SU-DHL-6 (cell line): ENCODE measurements at regions not wholly inside any gene's neighbourhood (a gene's known extent, or its start where the extent isn't known, plus 50 kb on each side); places are given as distances from the start of the nearest gene placed in this dataset.
"Not testable (repeated sequence)": the region's sequence is repeated elsewhere in the genome, so short reads cannot be mapped to it uniquely, and the experiment has no call there.

Source experiments
- H2AFZ ChIP-seq: fragments of 200-600 bp; sonication (generic); 2 replicates; pipeline ENCODE4 v1.6.1; 2014; ENCODE audit warnings: low read depth, mild to moderate bottlenecking, moderate library complexity, mixed read lengths, antibody characterized with exemption, low read length; ENCODE audit not compliant: severe bottlenecking
- H3F3A ChIP-seq: fragments of 200-600 bp; shearing (Covaris generic); 2 replicates; pipeline ENCODE4 v1.6.0; 2016; ENCODE audit warnings: antibody characterized with exemption, mild to moderate bottlenecking; ENCODE audit not compliant: insufficient read depth
- H3K27ac ChIP-seq: fragments of 200-600 bp; sonication (generic); 2 replicates; pipeline ENCODE4 v1.5.1; 2016; ENCODE audit warnings: low read depth, mild to moderate bottlenecking, low read length, moderate library complexity, mixed read lengths
- H3K27me3 ChIP-seq: fragments of 200-600 bp; sonication (generic), shearing (Covaris generic); 2 replicates; pipeline ENCODE4 v1.6.0; 2014; ENCODE audit warnings: mild to moderate bottlenecking, low read length
- H3K36me3 ChIP-seq: fragments of 200-600 bp; sonication (generic); 2 replicates; pipeline ENCODE4 v1.6.1; 2014; ENCODE audit warnings: mild to moderate bottlenecking, low read length, mixed read lengths
- H3K4me2 ChIP-seq: fragments of 300-600, 200-600 bp; shearing (Covaris generic), sonication (generic); 2 replicates; pipeline ENCODE4 v1.6.0; 2014; ENCODE audit warnings: low read length, low read depth, mild to moderate bottlenecking; ENCODE audit not compliant: poor library complexity, severe bottlenecking
- H3K4me3 ChIP-seq: fragments of 200-600 bp; sonication (generic); 2 replicates; pipeline ENCODE4 v1.5.1; 2014; ENCODE audit warnings: antibody characterized with exemption, low read length, mild to moderate bottlenecking, mixed read lengths; ENCODE audit not compliant: insufficient read depth, poor library complexity, severe bottlenecking
- H3K79me2 ChIP-seq: fragments of 200-600 bp; sonication (generic); 2 replicates; pipeline ENCODE4 v1.6.1; 2014; ENCODE audit warnings: mild to moderate bottlenecking, low read length, moderate library complexity; ENCODE audit not compliant: insufficient read depth
- H3K9ac ChIP-seq: fragments of 200-600 bp; sonication (generic); 2 replicates; pipeline ENCODE4 v1.7.0; 2014; ENCODE audit warnings: mild to moderate bottlenecking, low read length
- H3K9me2 ChIP-seq: fragments of 200-600 bp; sonication (generic); replicated peaks from 2 replicates; pipeline ENCODE4 v1.6.1; 2014; ENCODE audit warnings: low read length; ENCODE audit not compliant: insufficient read depth
- H3K9me3 ChIP-seq: fragments of 200-600 bp; sonication (generic); 2 replicates; pipeline ENCODE4 v1.6.1; 2014; ENCODE audit warnings: low read length, mixed read lengths; ENCODE audit not compliant: insufficient read depth
- H4K20me1 ChIP-seq: fragments of 200-600 bp; sonication (generic); 2 replicates; pipeline ENCODE4 v1.6.1; 2014; ENCODE audit warnings: low read depth, mild to moderate bottlenecking, antibody characterized with exemption, low read length, moderate library complexity, mixed read lengths
- CTCF ChIP-seq: fragments of 200-600 bp; sonication (generic); IDR thresholded peaks from one replicate; pipeline ENCODE4 v1.5.1; 2017; ENCODE audit warnings: antibody characterized with exemption, mild to moderate bottlenecking, low read length, moderate library complexity; ENCODE audit not compliant: insufficient read depth, poor library complexity, severe bottlenecking
- EZH2phosphoT487 ChIP-seq: fragments of 200-600 bp; sonication (generic), shearing (Covaris generic); conservative IDR thresholded peaks from 2 replicates; pipeline ENCODE4 v1.6.1; 2018; ENCODE audit warnings: mild to moderate bottlenecking, antibody characterized with exemption, low read length, moderate library complexity, mixed read lengths

DNA sequence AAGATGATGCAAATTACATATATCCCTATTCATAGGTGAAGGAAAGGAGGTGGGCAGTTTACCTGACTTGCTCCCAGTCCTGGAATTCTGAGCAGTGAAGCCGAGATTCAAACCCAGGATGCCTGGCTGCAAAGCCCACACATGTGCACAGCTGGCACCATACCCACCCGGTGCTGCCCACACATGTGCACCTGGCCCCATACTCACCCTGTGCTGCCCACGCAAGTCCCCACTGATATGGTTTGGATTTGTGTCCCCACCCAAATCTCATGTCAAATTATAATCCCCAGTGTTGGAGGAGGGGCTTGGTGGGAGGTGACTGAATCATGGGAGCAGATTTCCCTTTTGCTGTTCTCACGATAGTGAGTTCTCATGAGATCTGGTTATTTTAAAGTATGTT is 179.2 kb upstream of the C14orf180 start:
- Histone ChIP-seq H3K9me2 (no peaks in the 10 kb centered on the region), H4K20me1 (no peaks in the 10 kb centered on the region), H3K9me3 (no peaks in the 10 kb centered on the region; the same call in 1 of the 2 replicates), H3K27me3 (no peaks in the 10 kb centered on the region), H3K9ac (no peak overlapping the region), H3K27ac (no peak overlapping the region), H3F3A (no peaks in the 10 kb centered on the region), H2AFZ (no peak overlapping the region), H3K4me3 (no peak overlapping the region), H3K36me3 (no peaks in the 10 kb centered on the region), H3K79me2 (no peaks in the 10 kb centered on the region), H3K4me2 (no peak overlapping the region)
- TF ChIP-seq EZH2phosphoT487, result no peak
- no peak for TF ChIP-seq CTCF

GRCh38 chr14:104401785-104402184 is 177.8 kb upstream of the C14orf180 start:
- Histone ChIP-seq H3K79me2 (no peaks in the 10 kb centered on the region), H3K9ac (no peak overlapping the region), H3K9me2 (no peaks in the 10 kb centered on the region), H3K27me3 (no peaks in the 10 kb centered on the region), H2AFZ (no peak overlapping the region), H4K20me1 (no peaks in the 10 kb centered on the region), H3F3A (no peaks in the 10 kb centered on the region), H3K4me3 (no peak overlapping the region), H3K27ac (no peak overlapping the region), H3K36me3 (no peaks in the 10 kb centered on the region), H3K9me3 (no peaks in the 10 kb centered on the region; the same call in 1 of the 2 replicates), H3K4me2 (no peak overlapping the region)
- TF ChIP-seq EZH2phosphoT487 (no peak), CTCF (no peak)

DNA sequence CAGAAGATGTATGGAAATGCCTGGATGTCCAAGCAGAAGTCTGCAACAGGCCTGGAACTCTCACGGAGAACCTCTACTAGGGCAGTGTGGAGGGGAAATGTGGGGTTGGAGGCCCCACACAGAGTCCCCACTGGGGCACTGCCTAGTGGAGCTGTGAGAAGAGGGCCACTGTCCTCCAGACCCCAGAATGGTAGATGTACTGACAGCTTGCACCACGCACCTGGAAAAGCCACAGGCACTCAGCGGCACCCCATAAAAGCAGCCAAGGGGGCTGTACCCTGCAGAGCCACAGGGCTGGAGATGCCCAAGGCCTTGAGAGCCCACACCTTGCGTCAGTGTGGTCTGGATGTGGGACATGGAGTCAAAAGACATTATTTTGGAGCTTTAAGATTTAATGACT is 177.3 kb upstream of the C14orf180 start:
- H2AFZ ChIP-seq, H3K36me3 ChIP-seq, H3F3A ChIP-seq, H3K4me2 ChIP-seq, H3K9ac ChIP-seq, H3K9me2 ChIP-seq, H3K27me3 ChIP-seq, H3K9me3 ChIP-seq, H4K20me1 ChIP-seq, H3K79me2 ChIP-seq, H3K27ac ChIP-seq, H3K4me3 ChIP-seq: not testable (repeated sequence)

- Histone ChIP-seq H3K9ac (no peak overlapping the region), H3K27me3 (no peaks in the 10 kb centered on the region), H3K27ac (no peak overlapping the region), H3K4me2 (no peak overlapping the region), H3K79me2 (no peaks in the 10 kb centered on the region), H3K36me3 (no peaks in the 10 kb centered on the region), H3K9me3 (no peaks in the 10 kb centered on the region), H4K20me1 (no peaks in the 10 kb centered on the region), H3F3A (no peaks in the 10 kb centered on the region), H2AFZ (no peak overlapping the region), H3K4me3 (no peak overlapping the region), H3K9me2 (no peaks in the 10 kb centered on the region)
- no peak for TF ChIP-seq EZH2phosphoT487
- no peak for TF ChIP-seq CTCF
These were observed 175.9 kb upstream of the C14orf180 start for GRCh38 chr14:104403421-104404220.
